Astrocyte (in vitro differentiated cells and primary cell): ENCODE measurements at regions not wholly inside any gene's neighbourhood (a gene's known extent, or its start where the extent isn't known, plus 50 kb on each side); places are given as distances from the start of the nearest gene placed in this dataset.
A peak's percentile ranks its signal among the peaks of the same experiment; 100 is the strongest.

ENCODE experiments used
- DNase-seq: peaks from one replicate; pipeline ENCODE4 v3.0.0-alpha.2; 2010; ENCODE audit warnings: low read depth
- FAIRE-seq: peaks from 2 replicates; lab custom pipeline; 2011; peaks lifted over from hg19 to GRCh38; lab: Jason Lieb, UNC
- H2AFZ ChIP-seq: 2 replicates; pipeline ENCODE4 v1.6.0; 2012; ENCODE audit warnings: low read depth, low read length, inconsistent platforms
- H3K27ac ChIP-seq: 2 replicates; pipeline ENCODE4 v1.5.1; 2011; ENCODE audit warnings: low read depth, low read length, inconsistent platforms
- H3K27me3 ChIP-seq: 2 replicates; pipeline ENCODE4 v1.6.0; 2011; ENCODE audit warnings: low read length, inconsistent platforms; ENCODE audit not compliant: insufficient read depth
- H3K36me3 ChIP-seq: 2 replicates; pipeline ENCODE4 v1.5.1; 2011; ENCODE audit warnings: low read length, inconsistent platforms; ENCODE audit not compliant: insufficient read depth
- H3K4me1 ChIP-seq: 2 replicates; pipeline ENCODE4 v1.5.1; 2011; ENCODE audit warnings: low read length, inconsistent platforms; ENCODE audit not compliant: insufficient read depth
- H3K4me2 ChIP-seq: 2 replicates; pipeline ENCODE4 v1.6.0; 2012; ENCODE audit warnings: low read length, inconsistent platforms
- H3K4me3 ChIP-seq: 2 replicates; pipeline ENCODE4 v1.5.1; 2011; ENCODE audit warnings: low read depth, mild to moderate bottlenecking, low read length, inconsistent platforms; ENCODE audit not compliant: insufficient read depth
- H3K79me2 ChIP-seq: 2 replicates; pipeline ENCODE4 v1.6.0; 2012; ENCODE audit warnings: mild to moderate bottlenecking, low read length, inconsistent platforms; ENCODE audit not compliant: insufficient read depth
- H3K9ac ChIP-seq: 2 replicates; pipeline ENCODE4 v1.6.0; 2012; ENCODE audit warnings: mild to moderate bottlenecking, low read length, inconsistent platforms
- H3K9me3 ChIP-seq: 2 replicates; pipeline ENCODE4 v1.5.1; 2012; ENCODE audit warnings: low read depth, mild to moderate bottlenecking, low read length, inconsistent platforms; ENCODE audit not compliant: insufficient read depth
- H4K20me1 ChIP-seq: 2 replicates; pipeline ENCODE4 v1.6.0; 2012; ENCODE audit warnings: low read length, inconsistent platforms; ENCODE audit not compliant: insufficient read depth
- H3K27ac Mint-ChIP-seq: one replicate; pipeline ENCODE4 v1.8.0; 2021; ENCODE audit warnings: mild to moderate bottlenecking, mixed read lengths; ENCODE audit not compliant: unreplicated experiment
- H3K27me3 Mint-ChIP-seq: one replicate; pipeline ENCODE4 v1.8.0; 2021; ENCODE audit warnings: low read depth, mixed read lengths; ENCODE audit not compliant: unreplicated experiment
- H3K36me3 Mint-ChIP-seq: one replicate; pipeline ENCODE4 v1.8.0; 2021; ENCODE audit warnings: low read depth, mixed read lengths; ENCODE audit not compliant: unreplicated experiment
- H3K4me1 Mint-ChIP-seq: one replicate; pipeline ENCODE4 v1.8.0; 2021; ENCODE audit warnings: low read depth, mixed read lengths; ENCODE audit not compliant: unreplicated experiment
- H3K4me3 Mint-ChIP-seq: one replicate; pipeline ENCODE4 v1.8.0; 2021; ENCODE audit warnings: mild to moderate bottlenecking, moderate library complexity, mixed read lengths; ENCODE audit not compliant: unreplicated experiment
- H3K9me3 Mint-ChIP-seq: one replicate; pipeline ENCODE4 v1.8.0; 2021; ENCODE audit warnings: mild to moderate bottlenecking, mixed read lengths; ENCODE audit not compliant: unreplicated experiment
- CTCF ChIP-seq: IDR thresholded peaks from 2 replicates; pipeline ENCODE4 v1.5.1; 2011; ENCODE audit warnings: low read depth, mild to moderate bottlenecking, inconsistent platforms, low read length, moderate library complexity; ENCODE audit not compliant: insufficient read depth
- EZH2 ChIP-seq: IDR thresholded peaks from 2 replicates; pipeline ENCODE4 v1.6.1; 2012; ENCODE audit warnings: mild to moderate bottlenecking, low read length, inconsistent platforms; ENCODE audit not compliant: insufficient read depth

GRCh38 chr4:152037435-152037834 is 276.6 kb upstream of the GATB start:
- Histone ChIP-seq H2AFZ (no peak overlapping the region), H3K27me3 (no peaks in the 10 kb centered on the region), H3K9ac (no peak overlapping the region), H4K20me1 (no peaks in the 10 kb centered on the region), H3K4me3 (no peak overlapping the region), H3K4me2 (no peak overlapping the region), H3K36me3 (no peaks in the 10 kb centered on the region), H3K79me2 (no peaks in the 10 kb centered on the region), H3K4me1 (peaks cover 6% of the 10 kb centered on the region), H3K27ac (no peak overlapping the region), H3K9me3 (no peaks in the 10 kb centered on the region)
- no peaks in the 10 kb centered on the region for H3K36me3 Mint-ChIP-seq
- H3K27me3 Mint-ChIP-seq = no peaks in the 10 kb centered on the region
- H3K9me3 Mint-ChIP-seq = peaks cover under 1% of the 10 kb centered on the region
- FAIRE-seq = no peak
- no peak for DNase-seq
- no peak overlapping the region for H3K4me3 Mint-ChIP-seq
- H3K4me1 Mint-ChIP-seq = no peaks in the 10 kb centered on the region
- TF ChIP-seq CTCF (no peak), EZH2 (no peak)
- H3K27ac Mint-ChIP-seq = no peak overlapping the region

GRCh38 chr4:152033621-152034020 is 272.8 kb upstream of the GATB start:
- Mint-ChIP-seq H3K9me3 (peaks cover 3% of the 10 kb centered on the region), H3K4me3 (no peak overlapping the region), H3K27ac (no peak overlapping the region), H3K4me1 (no peaks in the 10 kb centered on the region), H3K27me3 (peaks cover 2% of the 10 kb centered on the region), H3K36me3 (no peaks in the 10 kb centered on the region)
- H3K9ac ChIP-seq = no peak overlapping the region
- TF ChIP-seq CTCF (no peak), EZH2 (no peak)
- H2AFZ ChIP-seq = no peak overlapping the region
- H3K4me3 ChIP-seq = no peak overlapping the region
- peaks cover 3% of the 10 kb centered on the region for H3K27me3 ChIP-seq
- no peak overlapping the region for H3K4me2 ChIP-seq
- H3K79me2 ChIP-seq = no peaks in the 10 kb centered on the region
- DNase-seq (peak; percentile 20), FAIRE-seq (no peak)
- no peaks in the 10 kb centered on the region for H3K36me3 ChIP-seq
- no peak overlapping the region for H3K27ac ChIP-seq
- H3K4me1 ChIP-seq = no peaks in the 10 kb centered on the region
- no peaks in the 10 kb centered on the region for H3K9me3 ChIP-seq
- H4K20me1 ChIP-seq = no peaks in the 10 kb centered on the region

GRCh38 chr4:152032722-152033131 is 271.9 kb upstream of the GATB start:
- Histone ChIP-seq H3K27ac (no peak overlapping the region), H3K36me3 (no peaks in the 10 kb centered on the region), H3K9me3 (no peaks in the 10 kb centered on the region), H3K9ac (no peak overlapping the region), H3K79me2 (no peaks in the 10 kb centered on the region), H2AFZ (no peak overlapping the region), H3K4me1 (no peaks in the 10 kb centered on the region), H3K27me3 (peaks cover 5% of the 10 kb centered on the region), H3K4me2 (no peak overlapping the region), H3K4me3 (no peak overlapping the region), H4K20me1 (no peaks in the 10 kb centered on the region)
- Mint-ChIP-seq H3K27ac (no peak overlapping the region), H3K27me3 (peaks cover 2% of the 10 kb centered on the region), H3K4me1 (no peaks in the 10 kb centered on the region), H3K4me3 (no peak overlapping the region), H3K9me3 (peaks cover 3% of the 10 kb centered on the region), H3K36me3 (no peaks in the 10 kb centered on the region)
- peak; percentile 89 for DNase-seq
- peak; percentile 86 for FAIRE-seq
- TF ChIP-seq CTCF (no peak), EZH2 (no peak)
